ENCODE measurements at regions not wholly inside any gene's neighbourhood (a gene's known extent, or its start where the extent isn't known, plus 50 kb on each side); places are given as distances from the start of the nearest gene placed in this dataset.

- H3K9me3 ChIP-seq (ENCODE audit: control insufficient read depth, insufficient read depth, low read depth, low read length), result peaks cover 2% of the 10 kb centered on the region; the same call in 1 of the 2 replicates
- H3K36me3 ChIP-seq (ENCODE audit: control insufficient read depth in 2 of 2, insufficient read depth in 1 of 2, low read length in 2 of 2), result no peaks in the 10 kb centered on the region
- ChIA-PET POLR2A (no interaction called here), CTCF (no interaction called here)
- TF ChIP-seq ZSCAN5A (tag by site-specific recombination; IDR thresholded peaks at IDR 0.05) (no peak), PRDM2 (tag by site-specific recombination; IDR thresholded peaks at IDR 0.05; ENCODE audit: borderline replicate concordance) (no peak), ZNF341 (tag by site-specific recombination; IDR thresholded peaks at IDR 0.05; ENCODE audit: low read depth) (no peak), ZNF785 (tag by site-specific recombination; IDR thresholded peaks at IDR 0.05) (no peak), HOXC10 (CRISPR knock-in tag; IDR thresholded peaks at IDR 0.05) (no peak), ZNF555 (tag by site-specific recombination; conservative IDR thresholded peaks at IDR 0.05) (no peak), ZNF37A (tag by site-specific recombination; IDR thresholded peaks at IDR 0.05) (no peak), BCL6B (tag by site-specific recombination; IDR thresholded peaks at IDR 0.05) (no peak), ZNF133 (tag by site-specific recombination; IDR thresholded peaks at IDR 0.05) (no peak), MEIS1 (CRISPR knock-in tag; IDR thresholded peaks at IDR 0.05; ENCODE audit: borderline replicate concordance) (no peak), ZNF704 (tag by site-specific recombination; IDR thresholded peaks at IDR 0.05) (no peak), SP7 (tag by site-specific recombination; IDR thresholded peaks at IDR 0.05) (no peak), ZNF311 (tag by site-specific recombination; IDR thresholded peaks at IDR 0.05; ENCODE audit: borderline replicate concordance) (no peak), ZNF600 (tag by site-specific recombination; IDR thresholded peaks at IDR 0.05) (no peak), ZBTB11 (tag by site-specific recombination; conservative IDR thresholded peaks at IDR 0.05; ENCODE audit: low read depth) (no peak), ZFP69B (tag by site-specific recombination; IDR thresholded peaks at IDR 0.05) (no peak), ZNF629 (tag by site-specific recombination; IDR thresholded peaks at IDR 0.05) (no peak)
- no peak overlapping the region for H3K4me3 ChIP-seq (ENCODE audit: low read depth, low read length)
- H3K27ac ChIP-seq (ENCODE audit: extremely low read depth, low read depth, low read length), result no peak overlapping the region
- H3K4me1 ChIP-seq (ENCODE audit: control insufficient read depth, insufficient read depth, low read length), result no peaks in the 10 kb centered on the region
Measured at GRCh38 chr6:71808865-71809264, 77.5 kb upstream of the RIMS1 start.
